A549 (cell line): ENCODE measurements at regions not wholly inside any gene's neighbourhood (a gene's known extent, or its start where the extent isn't known, plus 50 kb on each side); places are given as distances from the start of the nearest gene placed in this dataset.

Experiments
- ATAC-seq, 2 experiments: fragments of 200-7000 bp in 1 of 2; fragments of >200 bp in 1 of 2; cut with Nextera tagmentation in 1 of 2; cut with Tn5 transposase in 1 of 2; 3 replicates each; pipeline versions ENCODE4 v1.8.0 to v1.9.1; 2018 to 2020; ENCODE audit warnings: mild to moderate bottlenecking in 1 of 2, moderate library complexity in 1 of 2
- CTCF ChIA-PET: fragments of 300-600 bp; sonication (Branson Sonifier 250); formaldehyde crosslinking; extraction: SDS; loops from one replicate; lab custom pipeline; 2021; ENCODE audit warnings: antibody characterized with exemption, inconsistent platforms; lab: Yijun Ruan, JAX
- POLR2A ChIA-PET: fragments of 350-600 bp; formaldehyde crosslinking; extraction: SDS; loops from one replicate; lab custom pipeline; 2021; ENCODE audit warnings: antibody characterized with exemption, inconsistent platforms; lab: Yijun Ruan, JAX
- DNase-seq, 2 experiments: peaks; one replicate each; pipeline versions ENCODE4 v3.0.0 to v3.0.0-alpha.2; 2011 to 2016; ENCODE audit warnings: low read depth in 1 of 2, low spot score in 1 of 2
- FAIRE-seq: peaks from 2 replicates; lab custom pipeline; 2011; peaks lifted over from hg19 to GRCh38; lab: Jason Lieb, UNC
- H3K27ac ChIP-seq, 2 experiments: fragments of >200 bp; sonication (Bioruptor Twin); formaldehyde crosslinking; 3 replicates each; pipeline ENCODE4 v1.5.1; 2016 to 2017
- H3K4me1 ChIP-seq: fragments of >200 bp; sonication (Bioruptor Twin); formaldehyde crosslinking; 3 replicates; pipeline ENCODE4 v1.6.1; 2016
- H3K4me2 ChIP-seq: fragments of >200 bp; sonication (Bioruptor Twin); formaldehyde crosslinking; 3 replicates; pipeline ENCODE4 v1.6.1; 2016
- H3K4me3 ChIP-seq: fragments of >200 bp; sonication (Bioruptor Twin); formaldehyde crosslinking; 3 replicates; pipeline ENCODE4 v1.5.1; 2016
- H3K9me3 ChIP-seq: fragments of >200 bp; sonication (Bioruptor Twin); formaldehyde crosslinking; 3 replicates; pipeline ENCODE4 v1.6.1; 2016
- CTCF ChIP-seq: fragments of >200 bp; sonication (Bioruptor Twin); formaldehyde crosslinking; IDR thresholded peaks from 3 replicates; pipeline ENCODE4 v1.5.1; 2016
- EHMT2 ChIP-seq: fragments of 200-600 bp; sonication (generic); IDR thresholded peaks from 2 replicates; pipeline ENCODE4 v1.6.1; 2016; ENCODE audit warnings: antibody characterized with exemption, low read depth, mild to moderate bottlenecking, moderate library complexity
- EP300 ChIP-seq, 2 experiments: fragments of >200 bp; sonication (Bioruptor Twin); formaldehyde crosslinking; IDR thresholded peaks; 2 replicates in 1 of 2; 3 replicates in 1 of 2; pipeline ENCODE4 v1.6.1; 2016 to 2017
- FOXS1 ChIP-seq: fragments of 250-450 bp; sonication (Bioruptor Pico); IDR thresholded peaks from 2 replicates; pipeline ENCODE4 v1.5.0; 2020; ENCODE audit warnings: mild to moderate bottlenecking, moderate library complexity
- HOXA7 ChIP-seq: fragments of 250-450 bp; sonication (Bioruptor Pico); IDR thresholded peaks from 2 replicates; pipeline ENCODE4 v1.5.0; 2020; ENCODE audit warnings: mild to moderate bottlenecking, moderate library complexity
- HOXB5 ChIP-seq: fragments of 250-450 bp; sonication (Bioruptor Pico); IDR thresholded peaks from 2 replicates; pipeline ENCODE4 v1.5.0; 2020; ENCODE audit warnings: mild to moderate bottlenecking, moderate library complexity
- MAZ ChIP-seq: fragments of 150-350 bp; IDR thresholded peaks from 2 replicates; pipeline ENCODE4 v1.6.1; 2014; ENCODE audit warnings: antibody characterized with exemption, low read depth, low read length, borderline replicate concordance
- NFE2L2 ChIP-seq: fragments of 150-350 bp; conservative IDR thresholded peaks from 2 replicates; pipeline ENCODE4 v1.6.1; 2014; ENCODE audit warnings: low read length
- NR3C1 ChIP-seq: fragments of >200 bp; sonication (Bioruptor Twin); formaldehyde crosslinking; IDR thresholded peaks from 3 replicates; pipeline ENCODE4 v1.6.1; 2017
- PBX3 ChIP-seq: IDR thresholded peaks from 2 replicates; pipeline ENCODE4 v1.6.1; 2012
- POLR2A ChIP-seq: IDR thresholded peaks from 2 replicates; pipeline ENCODE4 v1.6.1; 2012; ENCODE audit warnings: mild to moderate bottlenecking, low read length
- POLR2AphosphoS2 ChIP-seq: conservative IDR thresholded peaks from 2 replicates; pipeline ENCODE4 v1.6.1; 2012; ENCODE audit warnings: low read length, improper control_type of control experiment, inconsistent platforms
- RAD21 ChIP-seq, 2 experiments: fragments of >200 bp in 1 of 2; sonication (Bioruptor Twin) in 1 of 2; formaldehyde crosslinking in 1 of 2; IDR thresholded peaks in 1 of 2; conservative IDR thresholded peaks in 1 of 2; 2 replicates in 1 of 2; 3 replicates in 1 of 2; pipeline ENCODE4 v1.6.1; 2012 to 2018; ENCODE audit warnings: inconsistent platforms in 1 of 2
- RARB ChIP-seq: fragments of 250-450 bp; sonication (Bioruptor Pico); IDR thresholded peaks from 2 replicates; pipeline ENCODE4 v1.8.0; 2021; ENCODE audit warnings: mild to moderate bottlenecking, moderate library complexity
- SREBF2 ChIP-seq: fragments of 450-650 bp; IDR thresholded peaks from 2 replicates; pipeline ENCODE4 v1.6.1; 2014; ENCODE audit warnings: mild to moderate bottlenecking, moderate library complexity
- TFCP2L1 ChIP-seq: fragments of 250-450 bp; sonication (Bioruptor Pico); IDR thresholded peaks from 2 replicates; pipeline ENCODE4 v1.5.0; 2021; ENCODE audit warnings: mild to moderate bottlenecking
- TP53 ChIP-seq: fragments of 250-450 bp; sonication (Bioruptor Pico); IDR thresholded peaks from 2 replicates; pipeline ENCODE4 v1.5.0; 2021; ENCODE audit warnings: mild to moderate bottlenecking, moderate library complexity
- ZC3H11A ChIP-seq: fragments of 450-650 bp; IDR thresholded peaks from 2 replicates; pipeline ENCODE4 v1.6.1; 2014; ENCODE audit warnings: antibody characterized with exemption, mild to moderate bottlenecking
- ZFP36 ChIP-seq: fragments of 450-650 bp; IDR thresholded peaks from 2 replicates; pipeline ENCODE4 v1.6.1; 2014; ENCODE audit warnings: borderline replicate concordance; ENCODE audit not compliant: partially characterized antibody
- ZNF302 ChIP-seq: fragments of 250-450 bp; sonication (Bioruptor Pico); IDR thresholded peaks from 2 replicates; pipeline ENCODE4 v1.9.0; 2021; ENCODE audit warnings: inconsistent platforms, mild to moderate bottlenecking, moderate library complexity
- WGBS: methylation state at CpG from one replicate; pipeline ENCODE4 v1.1.6; 2017; ENCODE audit errors: missing lambda C conversion rate; 5-methylcytosine and 5-hydroxymethylcytosine counted together
- TF ChIP-seq, protein P1 (sequence below): fragments of 150-350 bp; IDR thresholded peaks from 2 replicates; pipeline ENCODE4 v1.6.1; 2014; ENCODE audit warnings: low read depth, mild to moderate bottlenecking, low read length
- TF ChIP-seq, protein P2 (sequence below): fragments of 250-450 bp; sonication (Bioruptor Pico); IDR thresholded peaks from 2 replicates; pipeline ENCODE4 v1.5.0; 2021; ENCODE audit warnings: mild to moderate bottlenecking, moderate library complexity, borderline replicate concordance
- TF ChIP-seq, protein P3 (sequence below): fragments of 450-650 bp; IDR thresholded peaks from 2 replicates; pipeline ENCODE4 v1.6.1; 2014; ENCODE audit warnings: antibody characterized with exemption
- TF ChIP-seq, protein P4 (sequence below): IDR thresholded peaks from 2 replicates; pipeline ENCODE4 v1.6.1; 2012

DNA sequence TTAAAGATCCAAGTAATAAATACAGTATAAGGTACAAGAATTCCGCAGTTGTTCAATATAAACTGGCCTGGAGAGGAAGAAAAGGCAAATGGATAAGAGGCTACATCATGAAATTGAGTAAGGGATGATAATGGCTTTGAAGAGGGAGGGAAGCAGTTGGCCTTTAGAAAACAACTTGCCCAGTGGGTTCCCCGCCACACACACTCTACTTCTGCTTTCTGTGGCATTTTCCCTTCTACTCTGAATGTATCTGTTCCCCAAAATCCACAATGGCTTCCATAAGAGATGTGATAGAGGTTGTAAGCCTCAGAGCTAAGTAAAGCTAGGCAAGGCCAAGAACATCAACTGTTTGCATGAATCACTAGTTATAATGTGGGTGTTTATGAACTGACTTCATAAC, 221.3 kb downstream of the MBD2 start:
- Histone ChIP-seq H3K9me3 (no peaks in the 10 kb centered on the region), H3K4me3 (no peak overlapping the region), H3K4me2 (no peak overlapping the region), H3K27ac (no peak overlapping the region), H3K4me1 (no peaks in the 10 kb centered on the region)
- ChIA-PET CTCF (no interaction called here), POLR2A (no interaction called here)
- no peak for DNase-seq
- ATAC-seq, result no peak
- FAIRE-seq, result no peak
- 4% methylated on average over 2 of the region's 2 CpGs for WGBS
- no peak for TF ChIP-seq ZC3H11A
- TF ChIP-seq RAD21 (conservative IDR thresholded peaks at IDR 0.05 in 1 of 2, IDR thresholded peaks at IDR 0.05 in 1 of 2), result no peak
- TF ChIP-seq EP300 (IDR thresholded peaks at IDR 0.05), result no peak
- TF ChIP-seq ZFP36, result no peak
- TF ChIP-seq PBX3, result no peak
- no peak for TF ChIP-seq RARB (CRISPR knock-in tag)
- no peak for TF ChIP-seq POLR2AphosphoS2
- no peak for TF ChIP-seq HOXA7 (CRISPR knock-in tag)
- no peak for TF ChIP-seq NFE2L2
- TF ChIP-seq MAZ, result no peak
- no peak for TF ChIP-seq TP53
- no peak for TF ChIP-seq NR3C1
- TF ChIP-seq POLR2A, result no peak
- TF ChIP-seq FOXS1, result no peak
- no peak for TF ChIP-seq TFCP2L1
- TF ChIP-seq, protein P1, sequence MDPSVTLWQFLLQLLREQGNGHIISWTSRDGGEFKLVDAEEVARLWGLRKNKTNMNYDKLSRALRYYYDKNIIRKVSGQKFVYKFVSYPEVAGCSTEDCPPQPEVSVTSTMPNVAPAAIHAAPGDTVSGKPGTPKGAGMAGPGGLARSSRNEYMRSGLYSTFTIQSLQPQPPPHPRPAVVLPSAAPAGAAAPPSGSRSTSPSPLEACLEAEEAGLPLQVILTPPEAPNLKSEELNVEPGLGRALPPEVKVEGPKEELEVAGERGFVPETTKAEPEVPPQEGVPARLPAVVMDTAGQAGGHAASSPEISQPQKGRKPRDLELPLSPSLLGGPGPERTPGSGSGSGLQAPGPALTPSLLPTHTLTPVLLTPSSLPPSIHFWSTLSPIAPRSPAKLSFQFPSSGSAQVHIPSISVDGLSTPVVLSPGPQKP, result no peak
- TF ChIP-seq SREBF2, result no peak
- TF ChIP-seq, protein P2, sequence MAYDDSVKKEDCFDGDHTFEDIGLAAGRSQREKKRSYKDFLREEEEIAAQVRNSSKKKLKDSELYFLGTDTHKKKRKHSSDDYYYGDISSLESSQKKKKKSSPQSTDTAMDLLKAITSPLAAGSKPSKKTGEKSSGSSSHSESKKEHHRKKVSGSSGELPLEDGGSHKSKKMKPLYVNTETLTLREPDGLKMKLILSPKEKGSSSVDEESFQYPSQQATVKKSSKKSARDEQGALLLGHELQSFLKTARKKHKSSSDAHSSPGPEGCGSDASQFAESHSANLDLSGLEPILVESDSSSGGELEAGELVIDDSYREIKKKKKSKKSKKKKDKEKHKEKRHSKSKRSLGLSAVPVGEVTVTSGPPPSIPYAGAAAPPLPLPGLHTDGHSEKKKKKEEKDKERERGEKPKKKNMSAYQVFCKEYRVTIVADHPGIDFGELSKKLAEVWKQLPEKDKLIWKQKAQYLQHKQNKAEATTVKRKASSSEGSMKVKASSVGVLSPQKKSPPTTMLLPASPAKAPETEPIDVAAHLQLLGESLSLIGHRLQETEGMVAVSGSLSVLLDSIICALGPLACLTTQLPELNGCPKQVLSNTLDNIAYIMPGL (CRISPR knock-in tag), result no peak
- no peak for TF ChIP-seq EHMT2
- TF ChIP-seq, protein P3, sequence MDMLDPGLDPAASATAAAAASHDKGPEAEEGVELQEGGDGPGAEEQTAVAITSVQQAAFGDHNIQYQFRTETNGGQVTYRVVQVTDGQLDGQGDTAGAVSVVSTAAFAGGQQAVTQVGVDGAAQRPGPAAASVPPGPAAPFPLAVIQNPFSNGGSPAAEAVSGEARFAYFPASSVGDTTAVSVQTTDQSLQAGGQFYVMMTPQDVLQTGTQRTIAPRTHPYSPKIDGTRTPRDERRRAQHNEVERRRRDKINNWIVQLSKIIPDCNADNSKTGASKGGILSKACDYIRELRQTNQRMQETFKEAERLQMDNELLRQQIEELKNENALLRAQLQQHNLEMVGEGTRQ, result no peak

DNA sequence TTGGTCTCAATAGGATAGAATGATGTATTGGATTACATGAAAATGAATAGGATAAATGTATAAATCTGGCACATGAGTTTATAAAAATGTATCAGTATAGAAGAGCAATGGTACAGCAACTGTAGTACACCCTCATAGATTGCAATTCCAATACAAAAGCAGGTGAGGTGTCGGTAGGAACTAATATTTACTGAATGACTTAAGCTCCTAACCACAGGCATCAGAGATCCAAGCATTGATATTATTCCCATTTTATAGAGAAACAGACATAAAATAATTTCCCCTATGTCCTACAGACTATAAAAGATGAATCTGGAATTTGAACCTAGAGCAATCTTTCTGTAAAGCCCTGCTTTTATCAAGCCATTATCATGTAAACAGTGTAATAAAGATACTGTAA, 227.4 kb downstream of the MBD2 start:
- ChIA-PET CTCF (no interaction called here), POLR2A (no interaction called here)
- ATAC-seq (no peak), FAIRE-seq (no peak), DNase-seq (no peak)
- Histone ChIP-seq H3K9me3 (no peaks in the 10 kb centered on the region), H3K4me2 (no peak overlapping the region), H3K27ac (no peak overlapping the region), H3K4me1 (no peaks in the 10 kb centered on the region), H3K4me3 (no peak overlapping the region)
- TF ChIP-seq HOXB5 (CRISPR knock-in tag) (no peak), CTCF (no peak), ZNF302 (CRISPR knock-in tag) (no peak), ZFP36 (no peak), TFCP2L1 (no peak), PBX3 (no peak)
- TF ChIP-seq, protein P4, sequence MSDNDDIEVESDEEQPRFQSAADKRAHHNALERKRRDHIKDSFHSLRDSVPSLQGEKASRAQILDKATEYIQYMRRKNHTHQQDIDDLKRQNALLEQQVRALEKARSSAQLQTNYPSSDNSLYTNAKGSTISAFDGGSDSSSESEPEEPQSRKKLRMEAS, result no peak
- 59% methylated on average over 1 of the region's 1 CpG for WGBS
